ENCODE measurements at regions not wholly inside any gene's neighbourhood (a gene's known extent, or its start where the extent isn't known, plus 50 kb on each side); places are given as distances from the start of the nearest gene placed in this dataset.
"Not testable (repeated sequence)": the region's sequence is repeated elsewhere in the genome, so short reads cannot be mapped to it uniquely, and the experiment has no call there.

GRCh38 chr11:109059402-109059801, 362.6 kb upstream of the C11orf87 start:
- no peaks in the 10 kb centered on the region for H3K4me1 Mint-ChIP-seq (ENCODE audit: low read depth)
- H3K27ac Mint-ChIP-seq: no peak overlapping the region
- CTCF ChIA-PET: no interaction called here
- no peaks in the 10 kb centered on the region for H3K36me3 Mint-ChIP-seq (ENCODE audit: low read depth)
- H3K4me3 Mint-ChIP-seq: no peak overlapping the region
- intact Hi-C loops (cut with micrococcal nuclease): no loop called here
- H3K9me3 Mint-ChIP-seq: no peaks in the 10 kb centered on the region
- no peak for DNase-seq
- peaks cover 4% of the 10 kb centered on the region for H3K27me3 Mint-ChIP-seq (ENCODE audit: low read depth)

DNA sequence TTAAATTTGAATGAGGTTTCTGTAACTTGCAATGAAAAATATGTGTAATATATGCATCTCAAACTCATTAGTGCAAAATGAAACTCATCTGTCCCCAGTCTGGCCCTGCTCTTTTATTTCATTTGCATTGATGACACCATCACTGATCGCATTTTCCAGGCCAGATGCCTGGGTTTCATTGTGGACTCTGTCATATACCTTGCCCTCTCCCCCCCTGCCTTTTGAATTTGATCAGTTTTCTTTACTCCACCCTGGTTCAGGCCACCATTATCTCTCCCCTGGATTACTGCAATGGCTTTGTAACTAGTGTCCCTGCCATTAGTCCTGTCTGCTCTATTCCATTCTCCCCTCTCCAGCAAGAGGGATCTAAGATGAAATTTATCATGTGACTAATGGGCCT, 360.6 kb upstream of the C11orf87 start:
- H3K9me3 Mint-ChIP-seq: no peaks in the 10 kb centered on the region
- no peak overlapping the region for H3K27ac Mint-ChIP-seq
- CTCF ChIA-PET: no interaction called here
- intact Hi-C loops (cut with micrococcal nuclease): no loop called here
- H3K4me1 Mint-ChIP-seq (ENCODE audit: low read depth): peaks cover 3% of the 10 kb centered on the region
- H3K4me3 Mint-ChIP-seq: no peak overlapping the region
- H3K27me3 Mint-ChIP-seq (ENCODE audit: low read depth): peaks cover 4% of the 10 kb centered on the region
- DNase-seq: no peak
- H3K36me3 Mint-ChIP-seq (ENCODE audit: low read depth): no peaks in the 10 kb centered on the region

- Mint-ChIP-seq H3K4me1 (ENCODE audit: low read depth) (peaks cover 3% of the 10 kb centered on the region), H3K36me3 (ENCODE audit: low read depth) (no peaks in the 10 kb centered on the region), H3K9me3 (no peaks in the 10 kb centered on the region), H3K27me3 (ENCODE audit: low read depth) (peaks cover 4% of the 10 kb centered on the region), H3K4me3 (no peak overlapping the region), H3K27ac (no peak overlapping the region)
- CTCF ChIA-PET: no interaction called here
- intact Hi-C loops (cut with micrococcal nuclease): no loop called here
- DNase-seq: no peak
These were observed 359.5 kb upstream of the C11orf87 start for GRCh38 chr11:109062445-109062844.

- intact Hi-C loops (cut with micrococcal nuclease): no loop called here
- Mint-ChIP-seq H3K4me3 (no peak overlapping the region), H3K36me3 (ENCODE audit: low read depth) (no peaks in the 10 kb centered on the region), H3K9me3 (no peaks in the 10 kb centered on the region), H3K4me1 (ENCODE audit: low read depth) (peaks cover 3% of the 10 kb centered on the region), H3K27me3 (ENCODE audit: low read depth) (peaks cover 4% of the 10 kb centered on the region), H3K27ac (no peak overlapping the region)
- no peak for DNase-seq
- CTCF ChIA-PET: no interaction called here
These were observed 359.1 kb upstream of the C11orf87 start for GRCh38 chr11:109062871-109063270.

DNA sequence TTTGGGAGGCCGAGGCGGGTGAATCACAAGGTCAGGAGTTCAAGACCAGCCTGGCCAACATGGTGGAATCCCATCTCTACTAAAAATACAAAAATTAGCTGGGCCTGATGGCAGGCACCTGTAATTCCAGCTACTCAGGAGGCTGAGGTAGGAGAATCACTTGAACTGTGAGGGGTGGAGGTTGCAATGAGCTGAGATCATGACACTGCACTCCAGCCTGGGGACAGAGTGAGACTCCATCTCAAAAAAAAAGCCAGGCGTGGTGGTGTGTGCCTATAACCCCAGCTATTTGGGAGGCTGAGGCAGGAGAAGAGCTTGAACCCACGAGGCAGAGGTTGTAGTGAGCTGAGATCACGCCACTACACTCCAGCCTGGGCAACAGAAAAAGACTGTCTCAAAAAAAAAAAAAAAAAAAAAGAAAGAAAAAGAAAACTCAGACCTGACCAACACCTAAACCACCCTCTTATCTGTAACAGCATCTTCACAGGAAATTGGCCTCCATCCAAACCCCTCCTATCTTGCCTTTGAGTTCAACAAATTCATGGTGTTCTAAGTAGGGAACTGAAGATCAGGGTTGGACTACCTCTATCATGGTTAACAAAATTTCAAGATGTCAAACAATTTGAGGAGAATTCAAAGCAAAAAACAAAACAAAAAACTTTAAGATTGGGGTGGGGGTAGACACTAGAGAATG, 357.2 kb upstream of the C11orf87 start:
- H3K27ac Mint-ChIP-seq; intact Hi-C loops (cut with micrococcal nuclease); H3K4me3 Mint-ChIP-seq; H3K27me3 Mint-ChIP-seq (ENCODE audit: low read depth); H3K9me3 Mint-ChIP-seq; H3K4me1 Mint-ChIP-seq (ENCODE audit: low read depth); H3K36me3 Mint-ChIP-seq (ENCODE audit: low read depth): not testable (repeated sequence)
- CTCF ChIA-PET: interaction anchor here (0.6 to 0.7 kb wide), 2 partner anchors 104 to 193 kb away, joined by 3 read pairs; no protein-coding TSS in a partner anchor
- peak; percentile 5 for DNase-seq

DNA sequence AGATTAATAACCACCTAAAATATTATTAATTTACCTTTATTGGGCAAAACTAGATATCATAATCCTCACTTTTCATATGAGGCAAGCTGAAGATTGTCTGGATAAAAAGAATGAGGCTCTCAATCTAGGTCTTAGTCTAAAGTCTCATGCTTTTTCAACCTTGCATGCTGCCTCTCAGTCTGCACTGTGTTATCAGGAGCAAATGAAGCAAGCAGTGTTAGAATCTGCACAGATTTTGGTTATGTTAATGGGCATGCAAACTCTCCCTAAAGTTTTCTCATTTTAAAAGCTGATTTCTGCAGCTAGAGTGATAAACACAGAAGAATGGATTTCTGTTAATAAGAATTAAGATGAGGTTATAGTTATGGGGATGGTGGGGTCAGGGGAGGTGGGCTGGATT, 350.7 kb upstream of the C11orf87 start:
- Mint-ChIP-seq H3K4me1 (ENCODE audit: low read depth) (no peaks in the 10 kb centered on the region), H3K36me3 (ENCODE audit: low read depth) (no peaks in the 10 kb centered on the region), H3K9me3 (peaks cover 6% of the 10 kb centered on the region), H3K4me3 (no peak overlapping the region), H3K27ac (no peak overlapping the region), H3K27me3 (ENCODE audit: low read depth) (peaks cover 6% of the 10 kb centered on the region)
- intact Hi-C loops (cut with micrococcal nuclease): no loop called here
- CTCF ChIA-PET: no interaction called here
- DNase-seq: no peak

DNA sequence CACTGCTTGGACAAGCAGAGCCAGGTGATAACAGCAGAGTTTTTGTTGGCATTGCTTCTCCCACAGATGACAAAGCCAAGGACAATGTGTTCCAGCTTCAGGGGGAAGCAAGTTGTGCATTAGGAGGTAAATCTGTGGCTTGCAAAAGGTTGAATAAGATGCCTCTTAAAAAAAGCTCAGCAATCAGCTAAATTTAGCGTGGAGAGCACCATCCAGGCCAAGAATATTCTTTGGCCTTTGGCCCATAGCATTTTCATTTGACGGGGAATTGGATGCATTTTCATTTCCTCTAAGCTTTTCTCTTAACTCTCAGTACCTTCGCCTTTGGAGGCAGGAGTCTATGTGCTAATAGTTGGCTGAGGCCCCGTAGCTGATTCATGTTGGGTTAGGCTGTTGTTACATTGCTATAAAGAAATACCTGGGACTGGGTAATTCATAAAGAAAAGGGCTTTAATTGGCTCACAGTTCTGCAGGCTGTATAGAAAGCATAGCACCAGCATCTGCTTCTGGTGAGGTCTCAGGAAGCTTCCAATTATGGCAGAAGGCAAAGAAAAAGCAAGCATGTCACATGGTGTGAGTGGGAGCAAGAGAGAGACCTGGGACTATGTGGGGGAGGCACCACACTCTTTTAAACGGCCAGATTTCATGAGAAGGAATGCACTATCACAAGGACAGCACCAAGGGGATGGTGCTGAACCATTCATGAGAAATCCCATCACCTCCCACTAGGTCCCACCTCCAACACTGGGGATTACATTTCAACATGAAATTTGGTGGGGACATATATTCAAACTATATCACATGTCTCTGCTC, 350.1 kb upstream of the C11orf87 start:
- CTCF ChIA-PET: no interaction called here
- H3K27me3 Mint-ChIP-seq (ENCODE audit: low read depth): peaks cover 7% of the 10 kb centered on the region
- no peak for DNase-seq
- intact Hi-C loops (cut with micrococcal nuclease): no loop called here
- peaks cover 6% of the 10 kb centered on the region for H3K9me3 Mint-ChIP-seq
- H3K27ac Mint-ChIP-seq: no peak overlapping the region
- H3K4me1 Mint-ChIP-seq (ENCODE audit: low read depth): no peaks in the 10 kb centered on the region
- no peaks in the 10 kb centered on the region for H3K36me3 Mint-ChIP-seq (ENCODE audit: low read depth)
- H3K4me3 Mint-ChIP-seq: no peak overlapping the region

GRCh38 chr11:109073032-109073822, 348.8 kb upstream of the C11orf87 start:
- no peaks in the 10 kb centered on the region for H3K36me3 Mint-ChIP-seq (ENCODE audit: low read depth)
- DNase-seq: no peak
- intact Hi-C loops (cut with micrococcal nuclease): no loop called here
- H3K27ac Mint-ChIP-seq: no peak overlapping the region
- no peaks in the 10 kb centered on the region for H3K4me1 Mint-ChIP-seq (ENCODE audit: low read depth)
- peaks cover 7% of the 10 kb centered on the region for H3K27me3 Mint-ChIP-seq (ENCODE audit: low read depth)
- CTCF ChIA-PET: no interaction called here
- peaks cover 7% of the 10 kb centered on the region for H3K9me3 Mint-ChIP-seq
- H3K4me3 Mint-ChIP-seq: no peak overlapping the region

DNA sequence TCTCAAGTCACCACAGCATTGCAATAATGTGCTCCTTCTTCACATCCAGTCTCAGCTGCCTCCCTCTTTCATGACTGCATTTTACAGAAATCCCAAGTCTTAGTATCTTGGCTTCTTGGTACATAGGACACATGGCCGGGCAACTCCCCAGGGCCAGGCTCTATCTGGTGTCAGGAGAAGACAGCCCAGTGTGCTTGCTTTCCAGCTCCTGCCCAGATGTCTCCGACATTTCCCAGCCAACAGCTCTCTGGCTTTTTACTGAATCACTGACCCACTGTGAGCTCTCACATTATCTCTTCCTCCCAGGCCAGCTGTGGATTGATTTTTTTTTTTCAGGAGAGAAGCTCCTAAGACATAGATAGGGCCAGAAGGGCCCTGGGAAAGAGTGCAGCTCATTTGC, 346.0 kb upstream of the C11orf87 start:
- no peak overlapping the region for H3K4me3 Mint-ChIP-seq
- H3K27me3 Mint-ChIP-seq (ENCODE audit: low read depth): peaks cover 7% of the 10 kb centered on the region
- intact Hi-C loops (cut with micrococcal nuclease): no loop called here
- no peaks in the 10 kb centered on the region for H3K4me1 Mint-ChIP-seq (ENCODE audit: low read depth)
- H3K36me3 Mint-ChIP-seq (ENCODE audit: low read depth): no peaks in the 10 kb centered on the region
- CTCF ChIA-PET: no interaction called here
- H3K9me3 Mint-ChIP-seq: peaks cover 3% of the 10 kb centered on the region
- DNase-seq: no peak
- H3K27ac Mint-ChIP-seq: no peak overlapping the region

GRCh38 chr11:109076870-109077269, 345.1 kb upstream of the C11orf87 start:
- no peak overlapping the region for H3K27ac Mint-ChIP-seq
- H3K9me3 Mint-ChIP-seq: peaks cover 2% of the 10 kb centered on the region
- CTCF ChIA-PET: no interaction called here
- H3K36me3 Mint-ChIP-seq (ENCODE audit: low read depth): no peaks in the 10 kb centered on the region
- peaks cover 7% of the 10 kb centered on the region for H3K27me3 Mint-ChIP-seq (ENCODE audit: low read depth)
- H3K4me3 Mint-ChIP-seq: no peak overlapping the region
- no peak for DNase-seq
- no peaks in the 10 kb centered on the region for H3K4me1 Mint-ChIP-seq (ENCODE audit: low read depth)
- intact Hi-C loops (cut with micrococcal nuclease): no loop called here

DNA sequence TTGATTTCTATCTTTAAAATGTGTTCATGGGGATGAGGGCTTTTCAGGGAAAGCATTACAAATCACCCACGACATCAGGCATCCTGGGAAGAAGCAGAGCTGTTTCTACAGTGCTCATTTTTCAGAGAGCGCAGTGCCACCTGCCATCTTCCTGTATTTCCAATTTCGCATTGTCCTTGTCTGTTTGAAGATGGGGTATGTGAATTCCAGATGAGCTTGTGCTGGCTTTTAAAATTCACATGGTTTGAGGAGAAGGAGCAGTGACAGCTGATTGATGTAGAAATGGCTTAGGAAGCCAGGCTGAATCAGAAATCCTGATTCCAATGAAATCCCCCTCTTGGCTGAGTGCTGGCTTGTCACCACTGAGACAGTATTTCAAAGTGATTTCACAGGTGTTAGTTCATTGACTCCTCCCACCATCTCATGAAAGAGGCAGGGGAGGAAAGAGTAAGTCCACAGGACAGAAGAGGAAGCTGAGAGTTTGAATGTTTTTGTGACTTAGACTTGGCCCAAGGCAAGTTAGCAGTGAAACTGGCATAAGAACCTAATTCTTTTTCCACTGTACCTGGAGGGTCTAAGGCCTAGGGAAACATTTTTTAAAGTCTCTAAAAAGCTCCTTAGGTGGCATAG, 344.6 kb upstream of the C11orf87 start:
- Mint-ChIP-seq H3K9me3 (peaks cover 2% of the 10 kb centered on the region), H3K4me1 (ENCODE audit: low read depth) (no peaks in the 10 kb centered on the region), H3K36me3 (ENCODE audit: low read depth) (no peaks in the 10 kb centered on the region), H3K27ac (no peak overlapping the region), H3K4me3 (no peak overlapping the region), H3K27me3 (ENCODE audit: low read depth) (peaks cover 7% of the 10 kb centered on the region)
- DNase-seq: no peak
- CTCF ChIA-PET: no interaction called here
- intact Hi-C loops (cut with micrococcal nuclease): no loop called here

DNA sequence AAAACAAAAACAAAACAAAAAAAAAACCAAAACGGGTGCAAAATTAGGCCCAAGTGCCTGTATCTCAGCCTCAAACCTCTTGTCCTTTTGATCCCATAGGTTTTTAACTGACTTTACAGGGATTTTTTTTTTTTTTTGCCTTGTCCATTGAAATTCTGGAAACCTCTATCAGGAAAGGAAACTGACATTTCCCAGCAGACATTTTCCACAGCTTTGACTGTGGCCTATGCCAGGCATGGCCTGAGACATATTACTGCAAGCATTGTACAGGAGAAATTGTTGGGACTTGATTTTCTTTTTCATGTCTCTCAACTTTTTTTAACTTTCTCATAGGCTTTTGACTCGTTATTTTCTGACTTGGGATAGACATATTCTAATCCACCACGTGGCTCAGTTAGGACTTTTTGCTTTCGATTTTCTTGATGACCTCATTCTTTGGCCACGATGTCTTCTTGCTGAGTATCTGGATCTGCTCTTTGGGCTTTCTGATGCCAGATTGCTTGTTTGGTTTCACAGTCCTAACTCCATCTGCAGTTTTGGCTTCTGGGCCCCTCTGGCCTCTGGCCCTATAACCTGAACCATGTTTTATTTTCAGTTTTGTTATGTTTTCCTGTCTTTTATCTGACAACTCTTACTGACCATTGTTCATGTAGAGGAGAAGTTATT, 336.1 kb upstream of the C11orf87 start:
- H3K27ac Mint-ChIP-seq: no peak overlapping the region
- DNase-seq: no peak
- peaks cover 7% of the 10 kb centered on the region for H3K9me3 Mint-ChIP-seq
- CTCF ChIA-PET: no interaction called here
- no peaks in the 10 kb centered on the region for H3K4me1 Mint-ChIP-seq (ENCODE audit: low read depth)
- no peaks in the 10 kb centered on the region for H3K27me3 Mint-ChIP-seq (ENCODE audit: low read depth)
- H3K36me3 Mint-ChIP-seq (ENCODE audit: low read depth): no peaks in the 10 kb centered on the region
- no peak overlapping the region for H3K4me3 Mint-ChIP-seq
- intact Hi-C loops (cut with micrococcal nuclease): no loop called here
